Neural cell (in vitro differentiated cells): ENCODE measurements at regions not wholly inside any gene's neighbourhood (a gene's known extent, or its start where the extent isn't known, plus 50 kb on each side); places are given as distances from the start of the nearest gene placed in this dataset.
"Not testable (repeated sequence)": the region's sequence is repeated elsewhere in the genome, so short reads cannot be mapped to it uniquely, and the experiment has no call there.

ENCODE experiments used
- H2AFZ ChIP-seq: fragments of 200-600, 300-800 bp; sonication (generic), shearing (Covaris generic); 2 replicates; pipeline ENCODE4 v1.6.0; 2014; ENCODE audit warnings: low read depth, mild to moderate bottlenecking, antibody characterized with exemption, low read length, moderate library complexity
- H3F3A ChIP-seq: fragments of 200-600 bp; shearing (Covaris generic); 2 replicates; pipeline ENCODE4 v1.6.1; 2016; ENCODE audit warnings: mild to moderate bottlenecking, moderate library complexity, mixed read lengths, antibody characterized with exemption, low read length; ENCODE audit not compliant: insufficient read depth, poor library complexity, severe bottlenecking
- H3K27ac ChIP-seq: fragments of 200-600, 300-800 bp; sonication (generic), shearing (Covaris generic); 2 replicates; pipeline ENCODE4 v1.5.1; 2014; ENCODE audit warnings: mild to moderate bottlenecking, low read length, moderate library complexity
- H3K27me3 ChIP-seq: fragments of 300-800, 200-600 bp; sonication (generic), shearing (Covaris generic); 2 replicates; pipeline ENCODE4 v1.6.0; 2014; ENCODE audit warnings: mild to moderate bottlenecking, low read depth, low read length, moderate library complexity; ENCODE audit not compliant: insufficient read depth
- H3K36me3 ChIP-seq: fragments of 300-800, 200-600 bp; sonication (generic), shearing (Covaris generic); 2 replicates; pipeline ENCODE4 v1.5.1; 2014; ENCODE audit warnings: mild to moderate bottlenecking, antibody characterized with exemption, low read length, moderate library complexity; ENCODE audit not compliant: insufficient read depth
- H3K4me2 ChIP-seq: fragments of 300-800, 200-600 bp; sonication (generic), shearing (Covaris generic); 2 replicates; pipeline ENCODE4 v1.6.0; 2014; ENCODE audit warnings: mild to moderate bottlenecking, low read length
- H3K4me3 ChIP-seq: fragments of 300-800, 200-600 bp; sonication (generic), shearing (Covaris generic); 2 replicates; pipeline ENCODE4 v1.5.1; 2014; ENCODE audit warnings: mild to moderate bottlenecking, low read length, moderate library complexity
- H3K79me2 ChIP-seq: fragments of 200-600 bp; shearing (Covaris generic); replicated peaks from 2 replicates; pipeline ENCODE4 v1.6.0; 2014; ENCODE audit warnings: mild to moderate bottlenecking, low read length, moderate library complexity; ENCODE audit not compliant: insufficient read depth
- H3K9ac ChIP-seq: fragments of 300-800, 200-600 bp; sonication (generic), shearing (Covaris generic); 2 replicates; pipeline ENCODE4 v1.6.1; 2016; ENCODE audit warnings: mild to moderate bottlenecking, low read length, mixed read lengths
- H3K9me2 ChIP-seq: fragments of 200-600 bp; shearing (Covaris generic); 2 replicates; pipeline ENCODE4 v1.6.1; 2016; ENCODE audit warnings: mild to moderate bottlenecking, low read length, mixed read lengths; ENCODE audit not compliant: insufficient read depth
- H3K9me3 ChIP-seq: fragments of 200-600, 300-800 bp; sonication (generic), shearing (Covaris generic); 2 replicates; pipeline ENCODE4 v1.6.1; 2016; ENCODE audit warnings: mild to moderate bottlenecking, mixed run types, low read length, moderate library complexity, mixed read lengths
- H4K20me1 ChIP-seq: fragments of 200-600 bp; shearing (Covaris generic); 2 replicates; pipeline ENCODE4 v1.6.1; 2016; ENCODE audit warnings: mild to moderate bottlenecking, mixed run types; ENCODE audit not compliant: insufficient read depth
- EP300 ChIP-seq: fragments of 450-650 bp; conservative IDR thresholded peaks from 2 replicates; pipeline ENCODE4 v1.6.1; 2014; ENCODE audit warnings: antibody characterized with exemption, mild to moderate bottlenecking, moderate library complexity; ENCODE audit not compliant: poor library complexity, severe bottlenecking
- EZH2 ChIP-seq: fragments of 200-600, 300-800 bp; shearing (Covaris generic), sonication (generic); IDR thresholded peaks from 2 replicates; pipeline ENCODE4 v1.6.1; 2014; ENCODE audit warnings: antibody characterized with exemption, low read length, borderline replicate concordance, mild to moderate bottlenecking; ENCODE audit not compliant: insufficient read depth, poor library complexity, severe bottlenecking
- MXI1 ChIP-seq: fragments of 450-650 bp; conservative IDR thresholded peaks from 2 replicates; pipeline ENCODE4 v1.6.1; 2014; ENCODE audit warnings: antibody characterized with exemption, mild to moderate bottlenecking; ENCODE audit not compliant: poor library complexity, severe bottlenecking
- POLR2AphosphoS5 ChIP-seq: IDR thresholded peaks from 2 replicates; pipeline ENCODE4 v1.6.1; 2012
- RAD21 ChIP-seq: fragments of 450-650 bp; conservative IDR thresholded peaks from 2 replicates; pipeline ENCODE4 v1.6.1; 2014; ENCODE audit warnings: antibody characterized with exemption, mild to moderate bottlenecking, moderate library complexity
- SMC3 ChIP-seq: fragments of 450-650 bp; conservative IDR thresholded peaks from 2 replicates; pipeline ENCODE4 v1.6.1; 2014; ENCODE audit warnings: antibody characterized with exemption, mild to moderate bottlenecking, moderate library complexity; ENCODE audit not compliant: poor library complexity
- TAF1 ChIP-seq: IDR thresholded peaks from 2 replicates; pipeline ENCODE4 v1.6.1; 2012; ENCODE audit warnings: low read depth
- TF ChIP-seq, protein P1 (sequence below): fragments of 450-650 bp; IDR thresholded peaks from 2 replicates; pipeline ENCODE4 v1.5.1; 2014; ENCODE audit warnings: antibody characterized with exemption, mild to moderate bottlenecking, moderate library complexity; ENCODE audit not compliant: poor library complexity, severe bottlenecking
- TF ChIP-seq, protein P2 (sequence below): IDR thresholded peaks from 2 replicates; pipeline ENCODE4 v1.6.1; 2012; ENCODE audit warnings: borderline replicate concordance

DNA sequence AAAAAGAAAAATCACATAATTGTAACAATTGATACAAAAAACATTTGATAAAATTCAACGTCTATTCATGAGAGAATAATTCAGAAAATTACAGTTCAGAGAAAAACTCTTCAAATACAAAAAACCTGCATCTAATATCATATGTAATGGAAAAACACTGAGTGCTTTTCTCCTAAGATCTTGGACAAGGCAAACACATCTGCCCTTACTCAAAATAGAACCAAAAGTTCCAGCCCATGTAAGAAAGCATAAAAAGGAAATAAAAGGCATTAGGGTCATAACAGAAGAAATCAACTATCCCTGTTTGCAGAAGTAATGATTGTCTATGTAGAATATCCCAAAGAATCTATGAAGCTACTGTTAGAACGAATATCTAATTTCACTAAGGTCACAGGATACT lies 721.4 kb downstream of the RFPL4B start:
- no peaks in the 10 kb centered on the region for H4K20me1 ChIP-seq
- H3K4me2 ChIP-seq = no peak overlapping the region
- no peaks in the 10 kb centered on the region for H3F3A ChIP-seq
- no peaks in the 10 kb centered on the region for H3K36me3 ChIP-seq
- no peak overlapping the region for H3K9ac ChIP-seq
- no peaks in the 10 kb centered on the region for H3K79me2 ChIP-seq
- no peaks in the 10 kb centered on the region for H3K27me3 ChIP-seq
- H2AFZ ChIP-seq = no peak overlapping the region
- no peak overlapping the region for H3K27ac ChIP-seq
- H3K4me3 ChIP-seq = no peak overlapping the region
- TF ChIP-seq, protein P1, sequence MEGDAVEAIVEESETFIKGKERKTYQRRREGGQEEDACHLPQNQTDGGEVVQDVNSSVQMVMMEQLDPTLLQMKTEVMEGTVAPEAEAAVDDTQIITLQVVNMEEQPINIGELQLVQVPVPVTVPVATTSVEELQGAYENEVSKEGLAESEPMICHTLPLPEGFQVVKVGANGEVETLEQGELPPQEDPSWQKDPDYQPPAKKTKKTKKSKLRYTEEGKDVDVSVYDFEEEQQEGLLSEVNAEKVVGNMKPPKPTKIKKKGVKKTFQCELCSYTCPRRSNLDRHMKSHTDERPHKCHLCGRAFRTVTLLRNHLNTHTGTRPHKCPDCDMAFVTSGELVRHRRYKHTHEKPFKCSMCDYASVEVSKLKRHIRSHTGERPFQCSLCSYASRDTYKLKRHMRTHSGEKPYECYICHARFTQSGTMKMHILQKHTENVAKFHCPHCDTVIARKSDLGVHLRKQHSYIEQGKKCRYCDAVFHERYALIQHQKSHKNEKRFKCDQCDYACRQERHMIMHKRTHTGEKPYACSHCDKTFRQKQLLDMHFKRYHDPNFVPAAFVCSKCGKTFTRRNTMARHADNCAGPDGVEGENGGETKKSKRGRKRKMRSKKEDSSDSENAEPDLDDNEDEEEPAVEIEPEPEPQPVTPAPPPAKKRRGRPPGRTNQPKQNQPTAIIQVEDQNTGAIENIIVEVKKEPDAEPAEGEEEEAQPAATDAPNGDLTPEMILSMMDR = no peak
- TF ChIP-seq MXI1 = no peak
- TF ChIP-seq, protein P2, sequence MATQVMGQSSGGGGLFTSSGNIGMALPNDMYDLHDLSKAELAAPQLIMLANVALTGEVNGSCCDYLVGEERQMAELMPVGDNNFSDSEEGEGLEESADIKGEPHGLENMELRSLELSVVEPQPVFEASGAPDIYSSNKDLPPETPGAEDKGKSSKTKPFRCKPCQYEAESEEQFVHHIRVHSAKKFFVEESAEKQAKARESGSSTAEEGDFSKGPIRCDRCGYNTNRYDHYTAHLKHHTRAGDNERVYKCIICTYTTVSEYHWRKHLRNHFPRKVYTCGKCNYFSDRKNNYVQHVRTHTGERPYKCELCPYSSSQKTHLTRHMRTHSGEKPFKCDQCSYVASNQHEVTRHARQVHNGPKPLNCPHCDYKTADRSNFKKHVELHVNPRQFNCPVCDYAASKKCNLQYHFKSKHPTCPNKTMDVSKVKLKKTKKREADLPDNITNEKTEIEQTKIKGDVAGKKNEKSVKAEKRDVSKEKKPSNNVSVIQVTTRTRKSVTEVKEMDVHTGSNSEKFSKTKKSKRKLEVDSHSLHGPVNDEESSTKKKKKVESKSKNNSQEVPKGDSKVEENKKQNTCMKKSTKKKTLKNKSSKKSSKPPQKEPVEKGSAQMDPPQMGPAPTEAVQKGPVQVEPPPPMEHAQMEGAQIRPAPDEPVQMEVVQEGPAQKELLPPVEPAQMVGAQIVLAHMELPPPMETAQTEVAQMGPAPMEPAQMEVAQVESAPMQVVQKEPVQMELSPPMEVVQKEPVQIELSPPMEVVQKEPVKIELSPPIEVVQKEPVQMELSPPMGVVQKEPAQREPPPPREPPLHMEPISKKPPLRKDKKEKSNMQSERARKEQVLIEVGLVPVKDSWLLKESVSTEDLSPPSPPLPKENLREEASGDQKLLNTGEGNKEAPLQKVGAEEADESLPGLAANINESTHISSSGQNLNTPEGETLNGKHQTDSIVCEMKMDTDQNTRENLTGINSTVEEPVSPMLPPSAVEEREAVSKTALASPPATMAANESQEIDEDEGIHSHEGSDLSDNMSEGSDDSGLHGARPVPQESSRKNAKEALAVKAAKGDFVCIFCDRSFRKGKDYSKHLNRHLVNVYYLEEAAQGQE = no peak
- no peak for TF ChIP-seq SMC3
- TF ChIP-seq TAF1 = no peak
- no peak for TF ChIP-seq EP300
- no peak for TF ChIP-seq EZH2
- no peak for TF ChIP-seq POLR2AphosphoS5
- TF ChIP-seq RAD21 = no peak
- H3K9me3 ChIP-seq = no peaks in the 10 kb centered on the region
- H3K9me2 ChIP-seq = no peaks in the 10 kb centered on the region

DNA sequence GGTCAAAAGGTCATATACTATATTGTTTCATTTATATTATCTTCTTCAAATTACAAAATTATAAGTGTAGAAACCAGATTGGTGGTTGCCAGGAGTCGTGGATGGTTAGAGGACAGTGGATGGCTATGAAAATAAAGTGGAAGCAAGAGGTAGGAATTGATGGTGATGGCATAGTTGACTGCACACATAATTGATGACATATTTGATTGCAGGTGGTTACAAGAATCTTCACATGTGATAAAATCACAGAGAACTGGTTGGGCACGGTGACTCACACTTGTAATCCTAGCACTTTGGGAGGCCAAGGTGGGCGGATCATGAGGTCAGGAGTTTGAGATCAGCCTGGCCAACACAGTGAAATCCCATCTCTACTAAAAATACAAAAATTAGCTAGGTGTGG lies 723.6 kb downstream of the RFPL4B start:
- H3K27ac ChIP-seq, H3K9me3 ChIP-seq, H3K4me3 ChIP-seq, H3K36me3 ChIP-seq, H3K79me2 ChIP-seq, H2AFZ ChIP-seq, H3K9me2 ChIP-seq, H3F3A ChIP-seq, H3K9ac ChIP-seq, H4K20me1 ChIP-seq, H3K27me3 ChIP-seq, H3K4me2 ChIP-seq: not testable (repeated sequence)

DNA sequence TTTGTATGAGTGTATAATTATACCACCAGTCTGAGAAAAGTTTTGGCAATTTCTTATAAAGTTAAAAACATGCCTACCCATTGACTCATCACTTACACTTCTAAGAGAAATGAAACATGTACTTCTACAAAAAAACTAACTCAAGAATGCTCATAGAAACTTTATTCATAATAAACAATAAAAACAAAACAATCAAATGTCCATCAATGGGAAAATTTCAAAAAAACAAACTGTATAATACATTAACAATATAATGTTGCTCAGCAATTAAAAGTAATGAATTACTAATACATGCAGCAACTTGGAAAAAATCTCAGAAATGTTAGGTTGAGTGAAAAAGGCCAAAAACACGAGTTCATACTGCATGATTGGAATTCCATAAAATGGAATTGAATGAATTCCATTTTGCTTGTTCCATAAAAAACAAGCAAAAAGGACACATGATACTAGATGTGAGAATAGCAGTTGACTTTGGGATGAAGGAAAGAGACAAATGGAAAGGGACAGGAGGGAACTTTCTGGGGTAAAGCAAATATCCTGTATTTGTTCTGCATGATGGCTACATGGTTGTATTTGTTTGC lies 726.6 kb downstream of the RFPL4B start:
- TF ChIP-seq TAF1 (no peak), MXI1 (no peak), RAD21 (no peak), EP300 (no peak)
- TF ChIP-seq, protein P2 = no peak
- TF ChIP-seq, protein P1 = no peak
- Histone ChIP-seq H4K20me1 (no peaks in the 10 kb centered on the region), H3K79me2 (no peaks in the 10 kb centered on the region), H3K9ac (no peak overlapping the region), H3K9me3 (no peaks in the 10 kb centered on the region), H3K4me3 (no peak overlapping the region), H3K36me3 (no peaks in the 10 kb centered on the region), H3F3A (no peaks in the 10 kb centered on the region), H3K27me3 (no peaks in the 10 kb centered on the region), H3K4me2 (no peak overlapping the region), H3K27ac (no peak overlapping the region), H3K9me2 (no peaks in the 10 kb centered on the region), H2AFZ (no peak overlapping the region)
